HG03095 (cell line): ENCODE measurements at regions not wholly inside any gene's neighbourhood (a gene's known extent, or its start where the extent isn't known, plus 50 kb on each side); places are given as distances from the start of the nearest gene placed in this dataset.
"Not testable (repeated sequence)": the region's sequence is repeated elsewhere in the genome, so short reads cannot be mapped to it uniquely, and the experiment has no call there.

Experiments used
- ATAC-seq: cut with Tn5 transposase; IDR thresholded peaks from one replicate; pipeline ENCODE4 v1.9.1; 2021; ENCODE audit warnings: moderate library complexity; ENCODE audit not compliant: unreplicated experiment

- ATAC-seq, result peak; percentile 83
Measured at GRCh38 chr16:72657791-72658190, 390.1 kb downstream of the ZFHX3 start.

GRCh38 chr16:72657164-72657563, 390.8 kb downstream of the ZFHX3 start:
- ATAC-seq, result no peak

- no peak for ATAC-seq
Measured at GRCh38 chr16:72654535-72654934, 393.4 kb downstream of the ZFHX3 start.

GRCh38 chr16:72649254-72649944, 398.5 kb downstream of the ZFHX3 start:
- no peak for ATAC-seq

GRCh38 chr16:72646615-72647014, 401.3 kb downstream of the ZFHX3 start:
- ATAC-seq, result no peak

- ATAC-seq, result no peak
Measured at GRCh38 chr16:72645538-72645937, 402.4 kb downstream of the ZFHX3 start.

- ATAC-seq, result no peak
Measured at GRCh38 chr16:72644911-72645310, 403.0 kb downstream of the ZFHX3 start.

- ATAC-seq, result no peak
Measured at GRCh38 chr16:72639494-72639893, 408.4 kb downstream of the ZFHX3 start.

GRCh38 chr16:72637306-72637705, 410.6 kb downstream of the ZFHX3 start:
- ATAC-seq, result no peak

- ATAC-seq, result no peak
Measured at GRCh38 chr16:72635694-72636093, 412.2 kb downstream of the ZFHX3 start.

- ATAC-seq, result no peak
Measured at GRCh38 chr16:72635104-72635503, 412.8 kb downstream of the ZFHX3 start.

- not testable (repeated sequence) for ATAC-seq
Measured at GRCh38 chr16:72627182-72627896, 420.6 kb downstream of the ZFHX3 start.

- ATAC-seq, result no peak
Measured at GRCh38 chr16:72626623-72627022, 421.3 kb downstream of the ZFHX3 start.

GRCh38 chr16:72621651-72622050, 426.3 kb downstream of the ZFHX3 start:
- ATAC-seq, result no peak

GRCh38 chr16:72620853-72621252, 427.1 kb downstream of the ZFHX3 start:
- ATAC-seq, result no peak

- ATAC-seq, result no peak
Measured at GRCh38 chr16:72620348-72620747, 427.6 kb downstream of the ZFHX3 start.

GRCh38 chr16:72615856-72616255, 432.1 kb downstream of the ZFHX3 start:
- no peak for ATAC-seq

- no peak for ATAC-seq
Measured at GRCh38 chr16:72612718-72613117, 435.2 kb downstream of the ZFHX3 start.

- ATAC-seq, result no peak
Measured at GRCh38 chr16:72612256-72612655, 435.7 kb downstream of the ZFHX3 start.

GRCh38 chr16:72609933-72610332, 438.0 kb upstream of the PMFBP1 start:
- ATAC-seq, result no peak

GRCh38 chr16:72609066-72609465, 437.1 kb upstream of the PMFBP1 start:
- no peak for ATAC-seq

GRCh38 chr16:72604375-72604774, 432.4 kb upstream of the PMFBP1 start:
- no peak for ATAC-seq

GRCh38 chr16:72602499-72602898, 430.5 kb upstream of the PMFBP1 start:
- ATAC-seq, result no peak
